ENCODE measurements at regions not wholly inside any gene's neighbourhood (a gene's known extent, or its start where the extent isn't known, plus 50 kb on each side); places are given as distances from the start of the nearest gene placed in this dataset.

DNA sequence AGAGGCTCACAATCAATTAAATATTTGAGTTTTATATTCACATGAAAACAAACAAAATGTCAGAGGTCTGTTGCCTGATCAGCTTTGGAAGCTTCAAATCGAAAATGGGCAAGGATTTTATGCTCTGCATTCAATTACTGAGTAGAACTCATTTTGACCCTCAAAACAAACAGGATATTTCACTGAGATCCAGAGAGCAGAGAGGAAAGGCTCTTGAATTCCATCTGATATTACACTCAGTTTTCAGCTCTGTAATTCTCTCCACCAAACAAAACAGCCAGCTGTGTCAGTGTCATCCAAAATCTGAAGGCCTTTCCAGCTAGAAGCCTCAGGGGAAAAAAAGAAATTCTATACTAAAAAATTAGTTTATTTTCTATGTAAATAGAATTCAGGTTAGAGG, 128.6 kb upstream of the FLRT2 start:
- peaks cover 10% of the 10 kb centered on the region for H3K4me1 Mint-ChIP-seq (ENCODE audit: insufficient read depth, unreplicated experiment)
- H3K36me3 Mint-ChIP-seq (ENCODE audit: insufficient read depth, unreplicated experiment), result no peaks in the 10 kb centered on the region
- no peak for TF ChIP-seq CTCF (IDR thresholded peaks at IDR 0.05; ENCODE audit: unreplicated experiment)
- no peaks in the 10 kb centered on the region for H3K27me3 Mint-ChIP-seq (ENCODE audit: insufficient read depth, unreplicated experiment)
- no peak overlapping the region for H3K27ac Mint-ChIP-seq (ENCODE audit: low read depth, unreplicated experiment)
- ChIA-PET CTCF (interaction anchor here (1.3 kb wide), 1 partner anchor 126 kb away, joined by 3 read pairs; no protein-coding TSS in a partner anchor), POLR2A (no interaction called here)
- H3K9me3 Mint-ChIP-seq (ENCODE audit: unreplicated experiment), result no peaks in the 10 kb centered on the region
- intact Hi-C loops (cut with micrococcal nuclease), result no loop called here
- DNase-seq (ENCODE audit: unreplicated experiment), result no peak
- no TSS peak for BruUV-seq (replicated peaks)
- no peak overlapping the region for H3K4me3 Mint-ChIP-seq (ENCODE audit: unreplicated experiment)

DNA sequence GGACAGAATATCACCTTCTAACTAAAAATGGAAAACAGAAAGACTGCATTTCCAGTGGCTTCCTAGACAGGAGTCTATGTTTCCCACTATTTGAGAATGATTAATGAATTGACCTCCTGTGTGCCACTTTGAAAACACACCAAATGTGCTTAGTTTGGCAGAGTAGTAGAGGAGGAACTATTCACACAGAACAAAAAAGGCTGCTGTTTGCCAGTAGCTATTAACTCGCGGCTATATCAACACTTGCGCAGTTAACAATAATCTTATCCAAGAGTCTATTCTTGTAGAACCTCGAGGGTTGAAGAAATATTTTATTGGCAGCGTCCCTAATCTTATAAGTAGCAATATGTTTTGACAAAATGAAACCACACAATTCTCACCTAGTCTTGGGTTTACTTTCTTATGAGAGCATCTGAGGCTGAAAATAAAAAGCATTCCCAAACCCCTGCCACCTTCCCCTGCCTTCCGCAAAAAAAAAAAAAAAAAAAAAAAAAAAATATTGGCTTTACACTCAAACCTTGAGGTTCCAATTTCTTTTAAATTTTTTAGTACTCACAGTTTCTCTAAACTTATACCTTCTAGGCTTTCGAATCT, 127.3 kb upstream of the FLRT2 start:
- no peaks in the 10 kb centered on the region for H3K9me3 Mint-ChIP-seq (ENCODE audit: unreplicated experiment)
- H3K27me3 Mint-ChIP-seq (ENCODE audit: insufficient read depth, unreplicated experiment), result no peaks in the 10 kb centered on the region
- POLR2A ChIA-PET, result no interaction called here
- H3K4me1 Mint-ChIP-seq (ENCODE audit: insufficient read depth, unreplicated experiment), result peaks cover 10% of the 10 kb centered on the region
- no peak overlapping the region for H3K4me3 Mint-ChIP-seq (ENCODE audit: unreplicated experiment)
- BruUV-seq (replicated peaks), result no TSS peak
- DNase-seq (ENCODE audit: unreplicated experiment), result no peak
- CTCF ChIA-PET, result no interaction called here
- TF ChIP-seq CTCF (IDR thresholded peaks at IDR 0.05; ENCODE audit: unreplicated experiment), result no peak
- intact Hi-C loops (cut with micrococcal nuclease), result no loop called here
- H3K36me3 Mint-ChIP-seq (ENCODE audit: insufficient read depth, unreplicated experiment), result no peaks in the 10 kb centered on the region
- H3K27ac Mint-ChIP-seq (ENCODE audit: low read depth, unreplicated experiment), result no peak overlapping the region

DNA sequence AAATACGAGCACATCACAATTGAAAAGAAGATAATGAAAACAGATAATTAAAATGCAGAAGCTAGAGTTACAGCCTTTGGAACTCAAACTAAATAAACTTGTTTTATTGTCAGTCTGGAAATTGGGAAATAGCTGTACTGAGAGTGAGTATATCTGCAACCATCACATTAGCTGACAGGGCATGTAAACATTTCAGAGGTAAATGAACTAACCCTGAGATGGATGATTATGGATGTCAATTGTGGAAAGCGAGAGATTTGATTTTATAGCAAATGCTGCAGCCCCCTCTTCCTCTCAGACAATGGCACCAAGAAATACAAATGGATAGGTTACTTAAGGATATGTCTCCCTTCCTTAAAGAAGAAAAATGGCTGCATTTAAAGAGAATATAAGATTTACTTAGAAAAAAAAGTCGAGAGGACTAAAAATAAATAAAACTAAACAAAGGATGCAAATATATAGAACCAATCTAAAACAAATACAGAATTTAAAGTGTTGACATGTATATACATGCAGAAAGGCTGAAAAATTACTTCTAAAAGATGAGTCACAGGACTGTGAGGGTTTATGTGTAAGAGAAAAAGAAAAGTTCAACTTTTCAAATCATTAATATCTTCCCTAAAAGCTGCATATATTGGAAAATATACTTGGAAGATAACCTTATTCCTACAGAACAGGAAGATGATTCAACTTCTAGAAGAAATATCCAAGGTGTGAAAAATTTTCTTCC, 120.3 kb upstream of the FLRT2 start:
- TF ChIP-seq CTCF (IDR thresholded peaks at IDR 0.05; ENCODE audit: unreplicated experiment), result no peak
- no peak for DNase-seq (ENCODE audit: unreplicated experiment)
- intact Hi-C loops (cut with micrococcal nuclease), result loop anchor here (10.0 kb wide), 2 partner anchors 175 to 215 kb away; no protein-coding TSS in a partner anchor
- Mint-ChIP-seq H3K4me1 (ENCODE audit: insufficient read depth, unreplicated experiment) (peaks cover 26% of the 10 kb centered on the region), H3K9me3 (ENCODE audit: unreplicated experiment) (no peaks in the 10 kb centered on the region), H3K36me3 (ENCODE audit: insufficient read depth, unreplicated experiment) (no peaks in the 10 kb centered on the region), H3K27me3 (ENCODE audit: insufficient read depth, unreplicated experiment) (no peaks in the 10 kb centered on the region), H3K4me3 (ENCODE audit: unreplicated experiment) (no peak overlapping the region), H3K27ac (ENCODE audit: low read depth, unreplicated experiment) (peak overlapping the region; percentile 1)
- POLR2A ChIA-PET, result interaction anchor here (0.5 to 2.0 kb wide), 5 partner anchors 9 to 605 kb away, joined by 3 to 7 read pairs (median 3); no protein-coding TSS in a partner anchor
- BruUV-seq (replicated peaks), result no TSS peak
- CTCF ChIA-PET, result interaction anchor here (0.7 to 2.5 kb wide), 3 partner anchors 25 to 652 kb away, joined by 3 to 13 read pairs (median 3); no protein-coding TSS in a partner anchor

DNA sequence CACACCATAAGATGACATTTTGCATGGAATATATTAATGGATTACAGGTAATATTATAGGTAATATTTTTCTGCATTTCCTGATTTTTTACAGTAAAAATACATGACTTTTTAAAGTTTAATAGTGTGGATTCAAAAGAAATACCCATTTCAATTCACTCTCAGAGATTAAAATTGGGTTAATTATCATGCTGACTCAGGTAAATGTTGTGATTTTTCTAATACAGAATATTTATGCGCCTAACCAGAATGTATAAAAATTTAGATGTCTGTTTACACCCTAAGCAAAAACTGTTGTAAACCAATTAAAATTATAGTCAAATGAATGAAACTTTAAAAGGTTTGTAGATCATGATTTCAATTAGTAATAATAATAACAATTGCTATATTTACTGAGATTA, 117.2 kb upstream of the FLRT2 start:
- Mint-ChIP-seq H3K27me3 (ENCODE audit: insufficient read depth, unreplicated experiment) (no peaks in the 10 kb centered on the region), H3K27ac (ENCODE audit: low read depth, unreplicated experiment) (no peak overlapping the region), H3K36me3 (ENCODE audit: insufficient read depth, unreplicated experiment) (no peaks in the 10 kb centered on the region), H3K9me3 (ENCODE audit: unreplicated experiment) (no peaks in the 10 kb centered on the region), H3K4me3 (ENCODE audit: unreplicated experiment) (no peak overlapping the region), H3K4me1 (ENCODE audit: insufficient read depth, unreplicated experiment) (peaks cover 46% of the 10 kb centered on the region)
- no peak for DNase-seq (ENCODE audit: unreplicated experiment)
- BruUV-seq (replicated peaks), result no TSS peak
- no peak for TF ChIP-seq CTCF (IDR thresholded peaks at IDR 0.05; ENCODE audit: unreplicated experiment)
- intact Hi-C loops (cut with micrococcal nuclease), result loop anchor here (10.0 kb wide), 2 partner anchors 178 to 218 kb away; no protein-coding TSS in a partner anchor
- ChIA-PET CTCF (no interaction called here), POLR2A (no interaction called here)
